ENCODE measurements at regions not wholly inside any gene's neighbourhood (a gene's known extent, or its start where the extent isn't known, plus 50 kb on each side); places are given as distances from the start of the nearest gene placed in this dataset.

GRCh38 chr2:60054571-60055340 lies 498.7 kb downstream of the BCL11A start:
- RAD21 ChIA-PET (ENCODE audit: unreplicated experiment): no interaction called here
- DNase-seq (ENCODE audit: low read depth, low spot score): no peak
- Histone ChIP-seq H3K36me3 (ENCODE audit: control insufficient read depth in 2 of 2, insufficient read depth in 2 of 2, low read length in 1 of 2) (no peaks in the 10 kb centered on the region), H3K4me3 (no peak overlapping the region), H3K4me1 (ENCODE audit: control insufficient read depth, insufficient read depth, low read length) (no peaks in the 10 kb centered on the region), H3K79me2 (ENCODE audit: control insufficient read depth, insufficient read depth, low read length) (no peaks in the 10 kb centered on the region), H3K9me3 (replicated peaks; ENCODE audit: control insufficient read depth, insufficient read depth, low read length) (no peaks in the 10 kb centered on the region), H2AFZ (ENCODE audit: control insufficient read depth, low read depth, low read length) (no peak overlapping the region), H3K27me3 (replicated peaks in 1 of 2; ENCODE audit: control insufficient read depth in 2 of 2, insufficient read depth in 2 of 2, low read length in 1 of 2) (no peaks in the 10 kb centered on the region; a peak in 1 of 4 replicates), H3K9ac (ENCODE audit: control insufficient read depth, insufficient read depth, low read length) (no peak overlapping the region), H3K4me2 (ENCODE audit: control insufficient read depth, insufficient read depth) (no peak overlapping the region), H3K27ac (ENCODE audit: control insufficient read depth, insufficient read depth) (no peak overlapping the region), H4K20me1 (ENCODE audit: control insufficient read depth, insufficient read depth) (no peaks in the 10 kb centered on the region)
- POLR2A ChIA-PET: no interaction called here
- in situ Hi-C loops (cut with MboI): no loop called here
- CTCF ChIA-PET: no interaction called here
- SMC1A ChIA-PET (ENCODE audit: uncharacterized antibody, unreplicated experiment): no interaction called here
- WGBS (ENCODE audit: insufficient coverage, insufficient replicate concordance, low lambda C conversion rate, missing lambda C conversion rate): 18% methylated on average over 6 of the region's 6 CpGs
- intact Hi-C loops (cut with micrococcal nuclease; ENCODE audit: unreplicated experiment): no loop called here
- BruUV-seq (replicated peaks): no TSS peak
- FAIRE-seq: no peak
- ATAC-seq: no peak
- TF ChIP-seq MEF2A (IDR thresholded peaks at IDR 0.05; ENCODE audit: insufficient read depth, low read depth, low read length) (no peak), ZNF622 (IDR thresholded peaks at IDR 0.05) (no peak), ETV6 (conservative IDR thresholded peaks at IDR 0.05 in 1 of 2, IDR thresholded peaks at IDR 0.05 in 1 of 2; ENCODE audit: borderline replicate concordance in 1 of 2, low read depth in 1 of 2) (no peak), ATF3 (IDR thresholded peaks at IDR 0.05; ENCODE audit: borderline replicate concordance, extremely low read depth, low read depth, low read length) (no peak), NKRF (conservative IDR thresholded peaks at IDR 0.05) (no peak), KLF5 (IDR thresholded peaks at IDR 0.05; ENCODE audit: partially characterized antibody) (no peak), TAF1 (IDR thresholded peaks at IDR 0.05; ENCODE audit: borderline replicate concordance, low read depth, low read length) (no peak), EP300 (IDR thresholded peaks at IDR 0.05; ENCODE audit: borderline replicate concordance in 1 of 2, control insufficient read depth in 1 of 2, low read depth in 2 of 2, low read length in 2 of 2) (no peak), ATF2 (IDR thresholded peaks at IDR 0.05; ENCODE audit: low read length) (no peak), SREBF1 (IDR thresholded peaks at IDR 0.05; ENCODE audit: low read length) (no peak)

Data from GM12878 (cell line).